HCT116 (cell line): ENCODE measurements at regions not wholly inside any gene's neighbourhood (a gene's known extent, or its start where the extent isn't known, plus 50 kb on each side); places are given as distances from the start of the nearest gene placed in this dataset.

Source experiments
- ATAC-seq: fragments of 200-7000 bp; cut with Tn5 transposase; 2 replicates; pipeline ENCODE4 v1.9.1; 2020; ENCODE audit warnings: mild to moderate bottlenecking, moderate library complexity
- BruUV-seq: library from RNA; stranded (reverse); fragments of 400-500 nt; replicated peaks from 2 replicates; lab custom pipeline; 2021; lab: Mats Ljungman, UMichigan
- CTCF ChIA-PET: fragments of 300-600 bp; sonication (Branson Sonifier 250); formaldehyde crosslinking; loops from one replicate; lab custom pipeline; 2021; ENCODE audit warnings: antibody characterized with exemption; lab: Charles Lee
- POLR2A ChIA-PET: fragments of 300-600, 350-600 bp; sonication (Branson Sonifier 250); formaldehyde crosslinking; loops from one replicate; lab custom pipeline; 2021; ENCODE audit warnings: antibody characterized with exemption; lab: Charles Lee
- RAD21 ChIA-PET, 2 experiments: fragments of 300-600 bp; sonication (Branson Sonifier 250); formaldehyde crosslinking; loops; one replicate each; lab custom pipeline; 2023; ENCODE audit warnings: low total read pairs in 2 of 2; ENCODE audit not compliant: uncharacterized antibody in 2 of 2, unreplicated experiment in 2 of 2, low non-redundant PET in 1 of 2; lab: Charles Lee
- DNase-seq: peaks from one replicate; pipeline ENCODE4 v3.0.0-alpha.2; 2010; ENCODE audit warnings: low read depth, low spot score
- H2AFZ ChIP-seq: fragments of 200-600 bp; shearing (Covaris generic), sonication (generic); 2 replicates; pipeline ENCODE4 v1.6.1; 2017; ENCODE audit warnings: low read depth, mixed run types, mixed read lengths, antibody characterized with exemption, low read length; ENCODE audit not compliant: poor library complexity, severe bottlenecking
- H3K27ac ChIP-seq: 2 replicates; pipeline ENCODE4 v1.5.1; 2012; ENCODE audit warnings: low read depth, low read length
- H3K27me3 ChIP-seq: fragments of 200-600 bp; sonication (generic); 2 replicates; pipeline ENCODE4 v1.6.1; 2016; ENCODE audit warnings: mixed run types, low read length, mixed read lengths; ENCODE audit not compliant: insufficient read depth
- H3K36me3 ChIP-seq, 2 experiments: fragments of 200-500 bp in 1 of 2; fragments of 200-600 bp in 1 of 2; sonication (Bioruptor generic) in 1 of 2; sonication (generic) in 1 of 2; 2 replicates each; pipeline versions ENCODE4 v1.5.1 to v1.6.1; 2014 to 2016; ENCODE audit warnings: low read length in 2 of 2, inconsistent platforms in 1 of 2, mixed read lengths in 1 of 2, mixed run types in 1 of 2; ENCODE audit not compliant: insufficient read depth in 2 of 2, control insufficient read depth in 1 of 2
- H3K4me1 ChIP-seq, 2 experiments: fragments of 200-600 bp in 1 of 2; sonication (generic) in 1 of 2; 2 replicates each; pipeline versions ENCODE4 v1.5.1 to v1.6.1; 2012 to 2017; ENCODE audit warnings: low read length in 2 of 2, inconsistent platforms in 1 of 2, mild to moderate bottlenecking in 1 of 2, mixed read lengths in 1 of 2, mixed run types in 1 of 2, moderate library complexity in 1 of 2; ENCODE audit not compliant: insufficient read depth in 2 of 2, control insufficient read depth in 1 of 2
- H3K4me2 ChIP-seq: fragments of 200-600 bp; sonication (generic); 2 replicates; pipeline ENCODE4 v1.6.1; 2017; ENCODE audit warnings: mixed run types, low read length, mixed read lengths
- H3K4me3 ChIP-seq, 2 experiments: fragments of 200-600 bp in 1 of 2; sonication (generic) in 1 of 2; replicated peaks in 1 of 2; 2 replicates each; pipeline ENCODE4 v1.5.1; 2011 to 2016; ENCODE audit warnings: low read length in 2 of 2, control low read depth in 1 of 2, low read depth in 1 of 2, mild to moderate bottlenecking in 1 of 2, mixed read lengths in 1 of 2, mixed run types in 1 of 2
- H3K79me2 ChIP-seq: fragments of 200-600 bp; sonication (generic); 2 replicates; pipeline ENCODE4 v1.6.1; 2017; ENCODE audit warnings: mild to moderate bottlenecking, mixed run types, low read length, moderate library complexity, mixed read lengths; ENCODE audit not compliant: insufficient read depth
- H3K9ac ChIP-seq: fragments of 200-600 bp; sonication (generic); 2 replicates; pipeline ENCODE4 v1.6.1; 2016; ENCODE audit warnings: low read length, mixed read lengths
- H3K9me2 ChIP-seq: fragments of 200-600 bp; sonication (generic), shearing (Covaris generic); 2 replicates; pipeline ENCODE4 v1.6.1; 2017; ENCODE audit warnings: mixed run types, mild to moderate bottlenecking, moderate library complexity; ENCODE audit not compliant: insufficient read depth
- H3K9me3 ChIP-seq, 2 experiments: fragments of 200-500 bp in 1 of 2; fragments of 200-600 bp in 1 of 2; sonication (Bioruptor generic) in 1 of 2; sonication (generic) in 1 of 2; 2 replicates each; pipeline ENCODE4 v1.6.1; 2014 to 2017; ENCODE audit warnings: low read length in 2 of 2, mixed read lengths in 2 of 2, inconsistent platforms in 1 of 2, low read depth in 1 of 2, mild to moderate bottlenecking in 1 of 2, mixed run types in 1 of 2, moderate library complexity in 1 of 2; ENCODE audit not compliant: control insufficient read depth in 1 of 2, insufficient read depth in 1 of 2
- H4K20me1 ChIP-seq: fragments of 200-600 bp; sonication (generic), shearing (Covaris generic); 2 replicates; pipeline ENCODE4 v1.6.1; 2017; ENCODE audit warnings: mixed run types, mild to moderate bottlenecking, moderate library complexity; ENCODE audit not compliant: insufficient read depth
- CBX3 ChIP-seq: IDR thresholded peaks from 2 replicates; pipeline ENCODE4 v1.6.1; 2012; ENCODE audit warnings: low read depth
- EZH2 ChIP-seq: fragments of 200-600 bp; sonication (generic); IDR thresholded peaks from 2 replicates; pipeline ENCODE4 v1.6.1; 2017; ENCODE audit warnings: antibody characterized with exemption, mixed run types
- JUND ChIP-seq: IDR thresholded peaks from 2 replicates; pipeline ENCODE4 v1.6.1; 2012
- MAX ChIP-seq: IDR thresholded peaks from 2 replicates; pipeline ENCODE4 v1.6.1; 2012
- POLR2A ChIP-seq: IDR thresholded peaks from 2 replicates; pipeline ENCODE4 v1.7.0; 2011; ENCODE audit warnings: borderline replicate concordance; ENCODE audit not compliant: insufficient read depth, insufficient read length; ENCODE audit errors: extremely low read depth
- REST ChIP-seq: IDR thresholded peaks from 2 replicates; pipeline ENCODE4 v1.6.1; 2012; ENCODE audit warnings: low read depth
- ZBTB33 ChIP-seq: IDR thresholded peaks from 2 replicates; pipeline ENCODE4 v1.6.1; 2011; ENCODE audit warnings: mild to moderate bottlenecking, low read length, moderate library complexity; ENCODE audit not compliant: insufficient replicate concordance; ENCODE audit errors: extremely low read depth
- ZNF274 ChIP-seq: fragments of 200-500 bp; sonication (Bioruptor generic); IDR thresholded peaks from 2 replicates; pipeline ENCODE4 v1.6.1; 2014; ENCODE audit warnings: mild to moderate bottlenecking, low read depth, low read length, inconsistent platforms
- intact Hi-C: fragments of 100-400 bp; cut with micrococcal nuclease; formaldehyde crosslinking; loops from 2 replicates; pipeline ENCODE4 v1.10.0; 2022

DNA sequence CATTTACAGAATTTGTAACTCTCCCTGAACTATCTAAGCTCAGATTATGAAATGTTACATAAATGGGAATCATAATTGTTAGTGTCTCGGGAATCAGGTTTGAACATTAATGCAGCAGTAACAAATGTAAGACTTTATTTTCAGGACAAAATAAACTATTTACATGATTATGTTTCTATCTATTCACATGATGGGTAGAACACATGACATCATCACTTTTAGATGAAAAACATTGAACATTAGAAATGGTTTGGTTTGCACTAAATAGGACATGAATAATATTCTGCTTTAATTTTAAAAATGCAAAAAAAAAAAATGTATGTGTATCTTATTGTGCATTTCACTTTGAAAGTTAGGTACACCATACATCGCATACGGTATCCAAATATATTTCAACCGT is 745.5 kb upstream of the POT1 start:
- intact Hi-C loops = no loop called here
- BruUV-seq = no TSS peak

More for the DNA sequence above, 745.5 kb upstream of the POT1 start:
- POLR2A ChIA-PET = no interaction called here
- TF ChIP-seq ZBTB33 (no peak), JUND (no peak), ZNF274 (no peak), REST (no peak), POLR2A (no peak), MAX (no peak), EZH2 (no peak), CBX3 (no peak)
- TF ChIP-seq, all 23 proteins: peak for 0
- no peak for DNase-seq
- H3K9me3 ChIP-seq = no peaks in the 10 kb centered on the region
- no peak overlapping the region for H3K27ac ChIP-seq
- no peak overlapping the region for H3K9ac ChIP-seq
- RAD21 ChIA-PET = no interaction called here
- CTCF ChIA-PET = no interaction called here
- H3K27me3 ChIP-seq = no peaks in the 10 kb centered on the region
- ATAC-seq = no peak
- H3K79me2 ChIP-seq = no peaks in the 10 kb centered on the region
- no peaks in the 10 kb centered on the region for H3K9me2 ChIP-seq
- H4K20me1 ChIP-seq = no peaks in the 10 kb centered on the region
- H3K4me2 ChIP-seq = no peak overlapping the region
- H3K4me3 ChIP-seq = no peak overlapping the region
- H2AFZ ChIP-seq = no peak overlapping the region
- H3K36me3 ChIP-seq = no peaks in the 10 kb centered on the region
- H3K4me1 ChIP-seq = no peaks in the 10 kb centered on the region
